ENCODE measurements at regions not wholly inside any gene's neighbourhood (a gene's known extent, or its start where the extent isn't known, plus 50 kb on each side); places are given as distances from the start of the nearest gene placed in this dataset.

DNA sequence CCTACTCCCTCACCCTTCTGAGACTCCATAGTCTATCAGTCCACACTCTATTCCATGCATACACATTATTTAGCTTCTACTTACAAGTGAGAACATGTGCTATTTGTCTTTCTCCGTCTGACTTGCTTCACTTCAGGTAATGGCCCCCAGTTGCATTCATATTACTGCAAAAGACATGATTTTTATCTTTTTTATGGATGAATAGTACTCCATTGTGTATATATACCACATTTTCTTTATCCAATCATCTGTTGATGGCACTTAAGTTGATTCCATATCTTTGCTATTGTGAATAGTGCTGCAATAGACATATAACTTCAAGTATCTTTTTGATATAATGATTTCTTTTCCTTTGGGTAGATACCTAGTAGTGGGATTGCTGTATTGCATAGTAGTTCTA, 171.8 kb downstream of the DACT1 start (continued):
- no peak for TF ChIP-seq ZBTB40 (IDR thresholded peaks at IDR 0.05; ENCODE audit: borderline replicate concordance)
- TF ChIP-seq POLR2AphosphoS2 (IDR thresholded peaks at IDR 0.05; ENCODE audit: low read depth, low read length): no peak
- TF ChIP-seq CREM (IDR thresholded peaks at IDR 0.05; ENCODE audit: low read depth): no peak
- no peak for TF ChIP-seq STAT3 (IDR thresholded peaks at IDR 0.05; ENCODE audit: low read depth, low read length)
- TF ChIP-seq RAD51 (IDR thresholded peaks at IDR 0.05): no peak
- TF ChIP-seq ZNF24 (IDR thresholded peaks at IDR 0.05): no peak
- TF ChIP-seq KLF5 (IDR thresholded peaks at IDR 0.05; ENCODE audit: partially characterized antibody): no peak
- TF ChIP-seq WRNIP1 (IDR thresholded peaks at IDR 0.05; ENCODE audit: borderline replicate concordance, low read depth, low read length): no peak

Measured in GM12878 (cell line).